Calu3 (cell line): ENCODE measurements at regions not wholly inside any gene's neighbourhood (a gene's known extent, or its start where the extent isn't known, plus 50 kb on each side); places are given as distances from the start of the nearest gene placed in this dataset.
"Not testable (repeated sequence)": the region's sequence is repeated elsewhere in the genome, so short reads cannot be mapped to it uniquely, and the experiment has no call there.

ENCODE experiments used
- BruUV-seq: library from RNA; stranded (reverse); fragments of 400-500 nt; replicated peaks from 2 replicates; lab custom pipeline; 2021; lab: Mats Ljungman, UMichigan
- CTCF ChIA-PET: fragments of 300-600 bp; sonication (Branson Sonifier 250); formaldehyde crosslinking; loops from one replicate; lab custom pipeline; 2022; ENCODE audit warnings: antibody characterized with exemption; lab: Charles Lee
- DNase-seq: peaks from one replicate; pipeline ENCODE4 v3.0.0; 2022
- H3K27ac Mint-ChIP-seq: one replicate; pipeline ENCODE4 v1.8.0; 2022; ENCODE audit warnings: mixed read lengths; ENCODE audit not compliant: unreplicated experiment
- H3K27me3 Mint-ChIP-seq: one replicate; pipeline ENCODE4 v1.8.0; 2022; ENCODE audit warnings: mixed read lengths; ENCODE audit not compliant: unreplicated experiment
- H3K36me3 Mint-ChIP-seq: one replicate; pipeline ENCODE4 v1.8.0; 2022; ENCODE audit warnings: mild to moderate bottlenecking, moderate library complexity, mixed read lengths; ENCODE audit not compliant: insufficient read depth, unreplicated experiment
- H3K4me1 Mint-ChIP-seq: one replicate; pipeline ENCODE4 v1.8.0; 2022; ENCODE audit warnings: mild to moderate bottlenecking, low read depth, mixed read lengths; ENCODE audit not compliant: unreplicated experiment
- H3K4me3 Mint-ChIP-seq: one replicate; pipeline ENCODE4 v1.8.0; 2022; ENCODE audit warnings: mild to moderate bottlenecking, low read depth, moderate library complexity, mixed read lengths; ENCODE audit not compliant: unreplicated experiment
- H3K9me3 Mint-ChIP-seq: one replicate; pipeline ENCODE4 v1.8.0; 2022; ENCODE audit warnings: low read depth, mixed read lengths; ENCODE audit not compliant: unreplicated experiment
- intact Hi-C: fragments of 100-400 bp; cut with micrococcal nuclease; formaldehyde crosslinking; loops from one replicate; pipeline ENCODE4 v1.10.0; 2022; ENCODE audit not compliant: unreplicated experiment
- TF ChIP-seq, protein P1 (sequence below): fragments of 200-600 bp; IDR thresholded peaks from one replicate; pipeline ENCODE4 v1.8.0; 2022; ENCODE audit warnings: antibody characterized with exemption; ENCODE audit not compliant: unreplicated experiment

DNA sequence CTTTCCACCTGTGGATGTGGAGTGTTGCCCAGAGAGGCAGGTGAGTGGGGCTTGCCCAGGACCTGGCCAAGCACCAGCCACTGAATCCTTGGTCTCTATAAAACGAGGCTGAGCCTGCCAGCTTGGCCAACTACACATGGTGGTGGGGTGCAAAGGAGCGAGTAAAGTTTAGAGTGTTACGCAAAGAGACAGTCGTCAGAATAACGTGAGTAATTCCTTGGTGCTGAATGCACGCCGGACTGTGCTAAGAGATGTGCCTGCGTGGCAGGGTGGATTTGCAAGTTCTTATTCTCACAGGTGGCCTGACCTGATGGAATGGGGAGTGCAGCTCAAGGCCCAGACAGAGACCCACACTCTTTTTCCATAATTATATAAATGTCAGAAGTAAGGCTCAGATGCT, 88.6 kb upstream of the B3GAT1 start:
- H3K9me3 Mint-ChIP-seq: peaks cover 23% of the 10 kb centered on the region
- DNase-seq: no peak
- no TSS peak for BruUV-seq
- no peaks in the 10 kb centered on the region for H3K36me3 Mint-ChIP-seq
- H3K4me3 Mint-ChIP-seq: no peak overlapping the region
- intact Hi-C loops: no loop called here
- CTCF ChIA-PET: no interaction called here
- H3K4me1 Mint-ChIP-seq: no peaks in the 10 kb centered on the region
- H3K27ac Mint-ChIP-seq: no peak overlapping the region
- TF ChIP-seq, protein P1, sequence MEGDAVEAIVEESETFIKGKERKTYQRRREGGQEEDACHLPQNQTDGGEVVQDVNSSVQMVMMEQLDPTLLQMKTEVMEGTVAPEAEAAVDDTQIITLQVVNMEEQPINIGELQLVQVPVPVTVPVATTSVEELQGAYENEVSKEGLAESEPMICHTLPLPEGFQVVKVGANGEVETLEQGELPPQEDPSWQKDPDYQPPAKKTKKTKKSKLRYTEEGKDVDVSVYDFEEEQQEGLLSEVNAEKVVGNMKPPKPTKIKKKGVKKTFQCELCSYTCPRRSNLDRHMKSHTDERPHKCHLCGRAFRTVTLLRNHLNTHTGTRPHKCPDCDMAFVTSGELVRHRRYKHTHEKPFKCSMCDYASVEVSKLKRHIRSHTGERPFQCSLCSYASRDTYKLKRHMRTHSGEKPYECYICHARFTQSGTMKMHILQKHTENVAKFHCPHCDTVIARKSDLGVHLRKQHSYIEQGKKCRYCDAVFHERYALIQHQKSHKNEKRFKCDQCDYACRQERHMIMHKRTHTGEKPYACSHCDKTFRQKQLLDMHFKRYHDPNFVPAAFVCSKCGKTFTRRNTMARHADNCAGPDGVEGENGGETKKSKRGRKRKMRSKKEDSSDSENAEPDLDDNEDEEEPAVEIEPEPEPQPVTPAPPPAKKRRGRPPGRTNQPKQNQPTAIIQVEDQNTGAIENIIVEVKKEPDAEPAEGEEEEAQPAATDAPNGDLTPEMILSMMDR: no peak
- H3K27me3 Mint-ChIP-seq: peaks cover 21% of the 10 kb centered on the region

DNA sequence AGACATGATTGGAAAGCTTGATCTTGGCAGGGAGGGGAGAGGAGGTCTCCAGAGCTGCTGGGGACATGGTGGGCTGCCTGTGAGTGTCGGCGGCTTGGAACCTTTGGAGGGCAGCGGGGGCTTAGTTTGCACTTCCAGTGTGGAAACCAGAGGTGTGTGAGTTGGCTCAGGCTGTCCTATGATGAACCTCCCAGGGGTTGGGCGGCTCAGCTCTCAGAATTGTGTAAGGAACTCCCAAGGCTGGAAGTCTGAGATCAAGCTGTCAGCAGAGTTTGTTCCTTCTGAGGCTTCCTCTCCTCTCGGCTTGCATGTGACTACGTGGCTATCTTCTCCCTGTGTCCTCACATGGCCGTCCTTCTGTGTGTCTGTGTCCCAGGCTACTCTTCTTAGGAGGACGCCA, 87.9 kb upstream of the B3GAT1 start:
- Mint-ChIP-seq H3K27ac (no peak overlapping the region), H3K4me1 (no peaks in the 10 kb centered on the region), H3K27me3 (peaks cover 14% of the 10 kb centered on the region), H3K9me3 (peaks cover 26% of the 10 kb centered on the region), H3K36me3 (no peaks in the 10 kb centered on the region), H3K4me3 (no peak overlapping the region)
- TF ChIP-seq, protein P1: no peak
- DNase-seq: no peak
- CTCF ChIA-PET: no interaction called here
- intact Hi-C loops: no loop called here
- BruUV-seq: no TSS peak

DNA sequence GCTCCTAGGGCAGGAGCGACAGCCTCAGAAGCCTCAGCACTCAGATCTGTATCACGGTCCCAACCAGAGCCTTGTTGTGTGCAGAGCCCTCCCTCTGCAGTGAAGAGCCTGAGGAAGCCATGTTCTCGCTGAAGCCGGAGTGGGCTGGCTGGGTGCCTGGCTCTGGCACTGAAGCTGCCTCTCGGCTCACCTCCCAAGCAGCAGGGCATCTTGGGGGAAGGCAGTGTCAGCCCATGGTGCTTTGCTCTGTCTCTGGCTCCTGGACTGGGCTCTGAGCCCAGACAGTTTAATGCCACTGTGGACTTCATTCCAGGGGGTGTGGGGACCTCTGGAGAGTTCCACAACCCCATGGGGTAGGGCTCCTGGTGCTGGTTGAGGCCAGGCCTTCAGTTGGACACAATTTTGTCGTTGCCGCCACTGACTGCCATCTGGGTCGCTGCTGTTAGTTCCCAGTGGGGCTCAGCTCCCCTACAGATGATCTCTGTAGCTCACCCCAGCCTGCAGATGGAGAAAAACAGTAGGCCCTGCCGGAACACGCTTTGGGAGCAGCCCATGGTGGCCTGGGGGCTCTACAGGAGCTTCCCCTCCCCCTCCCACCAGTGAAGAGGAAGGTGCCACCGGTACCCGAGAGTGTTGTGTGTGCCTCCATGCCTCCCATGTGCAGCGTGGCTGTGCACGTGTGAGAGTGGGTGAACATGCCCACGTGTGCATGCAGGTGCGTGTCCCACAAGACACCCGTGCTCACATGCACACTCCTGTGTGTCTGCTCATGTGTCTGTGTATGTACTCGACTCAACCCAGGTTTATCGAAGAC, 86.5 kb upstream of the B3GAT1 start:
- Mint-ChIP-seq H3K9me3 (peaks cover 23% of the 10 kb centered on the region), H3K4me3 (no peak overlapping the region), H3K27me3 (no peaks in the 10 kb centered on the region), H3K27ac (no peak overlapping the region), H3K4me1 (no peaks in the 10 kb centered on the region), H3K36me3 (no peaks in the 10 kb centered on the region)
- DNase-seq: no peak
- CTCF ChIA-PET: no interaction called here
- BruUV-seq: no TSS peak
- TF ChIP-seq, protein P1: no peak
- intact Hi-C loops: no loop called here

DNA sequence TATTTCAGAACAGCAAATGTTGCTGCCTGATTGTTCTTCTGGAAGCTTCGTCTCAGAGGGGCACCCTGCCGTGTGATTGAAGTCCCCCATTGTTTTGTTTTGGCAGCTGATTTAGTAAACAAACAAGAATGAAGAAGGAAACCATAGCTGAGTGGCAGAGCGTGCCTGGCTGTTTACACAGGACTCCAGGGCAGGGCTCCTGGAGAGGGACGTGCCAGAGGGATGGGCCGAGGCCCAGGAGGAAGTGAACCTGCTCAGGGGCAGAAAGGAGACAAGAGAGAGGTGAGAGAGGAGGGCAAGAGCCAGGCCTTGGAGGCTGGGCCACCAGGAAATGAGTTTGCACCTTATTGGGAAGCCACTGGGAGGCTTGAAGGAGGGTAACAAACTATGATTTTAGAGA, 85.5 kb upstream of the B3GAT1 start:
- DNase-seq: no peak
- Mint-ChIP-seq H3K27me3 (no peaks in the 10 kb centered on the region), H3K27ac (no peak overlapping the region)

DNA sequence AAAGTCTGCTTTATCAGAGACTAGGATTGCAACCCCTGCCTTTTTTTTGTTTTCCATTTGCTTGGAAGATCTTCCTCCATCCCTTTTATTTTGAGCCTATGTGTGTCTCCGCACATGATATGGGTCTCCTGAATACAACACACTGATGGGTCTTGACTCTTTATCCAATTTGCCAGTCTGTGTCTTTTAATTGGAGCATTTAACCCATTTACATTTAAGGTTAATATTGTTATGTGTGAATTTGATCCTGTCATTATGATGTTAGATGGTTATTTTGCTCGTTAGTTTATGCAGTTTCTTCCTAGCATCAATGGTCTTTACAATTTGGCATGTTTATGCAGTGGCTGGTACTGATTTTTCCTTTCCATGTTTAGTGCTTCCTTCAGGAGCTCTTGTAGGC, 84.0 kb upstream of the B3GAT1 start:
- intact Hi-C loops, CTCF ChIA-PET: not testable (repeated sequence)
- H3K9me3 Mint-ChIP-seq: peaks cover 22% of the 10 kb centered on the region

More for the DNA sequence above, 85.5 kb upstream of the B3GAT1 start:
- H3K4me3 Mint-ChIP-seq: no peak overlapping the region
- H3K9me3 Mint-ChIP-seq: peaks cover 23% of the 10 kb centered on the region
- CTCF ChIA-PET: no interaction called here
- H3K4me1 Mint-ChIP-seq: no peaks in the 10 kb centered on the region
- BruUV-seq: no TSS peak
- TF ChIP-seq, protein P1: no peak
- intact Hi-C loops: no loop called here
- H3K36me3 Mint-ChIP-seq: no peaks in the 10 kb centered on the region

DNA sequence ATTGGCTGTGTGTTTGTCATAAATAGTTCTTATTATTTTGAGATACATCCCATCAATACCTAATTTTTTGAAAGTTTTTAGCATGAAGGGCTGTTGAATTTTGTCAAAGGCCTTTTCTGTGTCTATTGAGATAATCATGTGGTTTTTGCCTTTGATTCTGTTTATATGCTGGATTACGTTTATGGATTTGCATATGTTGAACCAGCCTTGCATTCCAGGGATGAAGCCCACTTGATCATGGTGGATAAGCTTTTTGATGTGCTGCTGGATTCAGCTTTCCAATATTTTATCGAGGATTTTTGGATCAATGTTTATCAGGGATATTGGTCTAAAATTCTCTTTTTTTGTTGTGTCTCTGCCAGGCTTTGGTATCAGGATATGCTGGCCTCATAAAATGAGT, 82.4 kb upstream of the B3GAT1 start:
- CTCF ChIA-PET, H3K4me3 Mint-ChIP-seq: not testable (repeated sequence)

More for the DNA sequence above, 84.0 kb upstream of the B3GAT1 start:
- not testable (repeated sequence) for BruUV-seq, H3K4me1 Mint-ChIP-seq, DNase-seq, H3K36me3 Mint-ChIP-seq, H3K4me3 Mint-ChIP-seq, H3K27ac Mint-ChIP-seq, H3K27me3 Mint-ChIP-seq

DNA sequence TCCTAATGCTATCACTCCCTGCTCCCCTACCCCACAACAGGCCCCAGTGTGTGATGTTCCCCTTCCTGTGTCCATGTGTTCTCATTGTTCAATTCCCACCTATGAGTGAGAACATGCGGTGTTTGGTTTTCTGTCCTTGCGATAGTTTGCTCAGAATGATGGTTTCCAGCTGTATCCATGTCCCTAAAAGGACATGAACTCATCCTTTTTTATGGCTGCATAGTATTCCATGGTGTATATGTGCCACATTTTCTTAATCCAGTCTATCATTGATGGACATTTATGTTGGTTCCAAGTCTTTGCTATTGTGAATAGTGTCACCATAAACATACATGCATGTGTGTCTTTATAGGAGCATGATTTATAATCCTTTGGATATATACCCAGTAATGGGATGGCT, 80.4 kb upstream of the B3GAT1 start:
- peaks cover 11% of the 10 kb centered on the region for H3K9me3 Mint-ChIP-seq
- H3K4me1 Mint-ChIP-seq, H3K4me3 Mint-ChIP-seq, DNase-seq, H3K36me3 Mint-ChIP-seq, H3K27ac Mint-ChIP-seq, BruUV-seq, CTCF ChIA-PET, intact Hi-C loops, H3K27me3 Mint-ChIP-seq: not testable (repeated sequence)

More for the DNA sequence above, 82.4 kb upstream of the B3GAT1 start:
- H3K27ac Mint-ChIP-seq, DNase-seq, H3K27me3 Mint-ChIP-seq, H3K4me1 Mint-ChIP-seq, BruUV-seq, intact Hi-C loops, H3K36me3 Mint-ChIP-seq: not testable (repeated sequence)
- H3K9me3 Mint-ChIP-seq: peaks cover 15% of the 10 kb centered on the region
